WTC11 (cell line): ENCODE measurements at regions not wholly inside any gene's neighbourhood (a gene's known extent, or its start where the extent isn't known, plus 50 kb on each side); places are given as distances from the start of the nearest gene placed in this dataset.

Experiments
- CTCF ChIP-seq: fragments of 200-600 bp; IDR thresholded peaks from 2 replicates; pipeline ENCODE4 v1.8.0; 2022; ENCODE audit warnings: antibody characterized with exemption
- E2F1 ChIP-seq: sonication (generic); formaldehyde crosslinking; IDR thresholded peaks from 2 replicates; pipeline ENCODE4 v1.8.0; 2022; ENCODE audit warnings: mild to moderate bottlenecking, missing genetic modification reagents
- E2F4 ChIP-seq: sonication (generic); formaldehyde crosslinking; IDR thresholded peaks from 2 replicates; pipeline ENCODE4 v1.8.1; 2022; ENCODE audit warnings: low read depth, mild to moderate bottlenecking, moderate library complexity, missing genetic modification reagents, borderline replicate concordance
- IRF1 ChIP-seq: sonication (generic); formaldehyde crosslinking; IDR thresholded peaks from 2 replicates; pipeline ENCODE4 v1.8.0; 2023; ENCODE audit warnings: missing genetic modification reagents
- MLX ChIP-seq: sonication (generic); formaldehyde crosslinking; IDR thresholded peaks from 2 replicates; pipeline ENCODE4 v1.8.1; 2023; ENCODE audit warnings: mild to moderate bottlenecking, missing genetic modification reagents, moderate library complexity
- USF2 ChIP-seq: sonication (generic); formaldehyde crosslinking; IDR thresholded peaks from 2 replicates; pipeline ENCODE4 v1.8.1; 2023; ENCODE audit warnings: mild to moderate bottlenecking, missing genetic modification reagents, moderate library complexity
- ZNF317 ChIP-seq: sonication (generic); formaldehyde crosslinking; IDR thresholded peaks from 2 replicates; pipeline ENCODE4 v1.8.1; 2023; ENCODE audit warnings: low read depth, mild to moderate bottlenecking, moderate library complexity, missing genetic modification reagents, borderline replicate concordance

- no peak for TF ChIP-seq USF2
- no peak for TF ChIP-seq CTCF
- no peak for TF ChIP-seq MLX (CRISPR knock-in tag)
- TF ChIP-seq ZNF317 (CRISPR knock-in tag): no peak
- TF ChIP-seq IRF1 (CRISPR knock-in tag): no peak
- TF ChIP-seq E2F1 (CRISPR knock-in tag): no peak
- TF ChIP-seq E2F4: no peak
Measured at GRCh38 chr11:45730014-45730413, 64.6 kb upstream of the CHST1 start.
